ENCODE measurements at regions not wholly inside any gene's neighbourhood (a gene's known extent, or its start where the extent isn't known, plus 50 kb on each side); places are given as distances from the start of the nearest gene placed in this dataset.

- no peak for DNase-seq (ENCODE audit: low read depth)
- no peak overlapping the region for H3K4me3 ChIP-seq (replicated peaks; ENCODE audit: low read depth, low read length)
Observed at GRCh38 chr4:54913751-54914526, 211.5 kb downstream of the KDR start.

GRCh38 chr4:54912155-54912554 lies 213.2 kb downstream of the KDR start:
- no peak overlapping the region for H3K4me3 ChIP-seq (replicated peaks; ENCODE audit: low read depth, low read length)
- no peak for DNase-seq (ENCODE audit: low read depth)
- no peak for TF ChIP-seq CTCF (IDR thresholded peaks at IDR 0.05; ENCODE audit: low read length, missing control alignments)

More at GRCh38 chr4:54913751-54914526, 211.5 kb downstream of the KDR start:
- no peak for TF ChIP-seq CTCF (IDR thresholded peaks at IDR 0.05; ENCODE audit: low read length, missing control alignments)

GRCh38 chr4:54909961-54910360 lies 215.4 kb downstream of the KDR start:
- no peak for DNase-seq (ENCODE audit: low read depth)
- no peak overlapping the region for H3K4me3 ChIP-seq (replicated peaks; ENCODE audit: low read depth, low read length)
- TF ChIP-seq CTCF (IDR thresholded peaks at IDR 0.05; ENCODE audit: low read length, missing control alignments): no peak

- no peak for DNase-seq (ENCODE audit: low read depth)
- H3K4me3 ChIP-seq (replicated peaks; ENCODE audit: low read depth, low read length): no peak overlapping the region
- no peak for TF ChIP-seq CTCF (IDR thresholded peaks at IDR 0.05; ENCODE audit: low read length, missing control alignments)
Observed at GRCh38 chr4:54908763-54909162, 216.6 kb downstream of the KDR start.

GRCh38 chr4:54904953-54905352 lies 220.4 kb downstream of the KDR start:
- TF ChIP-seq CTCF (IDR thresholded peaks at IDR 0.05; ENCODE audit: low read length, missing control alignments): no peak
- no peak for DNase-seq (ENCODE audit: low read depth)
- no peak overlapping the region for H3K4me3 ChIP-seq (replicated peaks; ENCODE audit: low read depth, low read length)

- TF ChIP-seq CTCF (IDR thresholded peaks at IDR 0.05; ENCODE audit: low read length, missing control alignments): no peak
- DNase-seq (ENCODE audit: low read depth): no peak
Observed at GRCh38 chr4:54902976-54903375, 222.4 kb downstream of the KDR start.

GRCh38 chr4:54902271-54902670 lies 223.1 kb downstream of the KDR start:
- no peak overlapping the region for H3K4me3 ChIP-seq (replicated peaks; ENCODE audit: low read depth, low read length)
- peak; percentile 25 for DNase-seq (ENCODE audit: low read depth)
- no peak for TF ChIP-seq CTCF (IDR thresholded peaks at IDR 0.05; ENCODE audit: low read length, missing control alignments)

More at GRCh38 chr4:54902976-54903375, 222.4 kb downstream of the KDR start:
- H3K4me3 ChIP-seq (replicated peaks; ENCODE audit: low read depth, low read length): no peak overlapping the region
